ENCODE measurements at regions not wholly inside any gene's neighbourhood (a gene's known extent, or its start where the extent isn't known, plus 50 kb on each side); places are given as distances from the start of the nearest gene placed in this dataset.
"Not testable (repeated sequence)": the region's sequence is repeated elsewhere in the genome, so short reads cannot be mapped to it uniquely, and the experiment has no call there.

- TF ChIP-seq SREBF2, TEAD1 (CRISPR knock-in tag; IDR thresholded peaks at IDR 0.05): not testable (repeated sequence)
These were observed 86.5 kb upstream of the FGGY start for GRCh38 chr1:59210430-59210829.
